Thyroid gland (tissue), 4 donors: ENCODE measurements at regions not wholly inside any gene's neighbourhood (a gene's known extent, or its start where the extent isn't known, plus 50 kb on each side); places are given as distances from the start of the nearest gene placed in this dataset.
"Not testable (repeated sequence)": the region's sequence is repeated elsewhere in the genome, so short reads cannot be mapped to it uniquely, and the experiment has no call there.

ENCODE experiments used
- DNase-seq, 2 donors: peaks; one replicate each; pipeline ENCODE4 v3.0.0-alpha.2; 2019
- H3K27ac ChIP-seq, 3 donors: fragments of 200-600 bp; sonication (generic); 1 replicate in 2 of 3; 2 replicates in 1 of 3; pipeline ENCODE4 v1.5.1; 2016 to 2019; ENCODE audit warnings: mild to moderate bottlenecking in 1 of 3, moderate library complexity in 1 of 3
- H3K27me3 ChIP-seq: fragments of 200-600 bp; sonication (generic); one replicate; pipeline ENCODE4 v1.5.1; 2019
- H3K36me3 ChIP-seq, 2 donors: fragments of 200-600 bp; sonication (generic); one replicate each; pipeline ENCODE4 v1.5.1; 2016 to 2019
- H3K4me1 ChIP-seq, 2 donors: fragments of 200-600 bp; sonication (generic); one replicate each; pipeline ENCODE4 v1.5.1; 2017 to 2019
- H3K4me3 ChIP-seq, 3 donors: fragments of 200-600 bp; sonication (generic); replicated peaks in 1 of 3; 1 replicate in 2 of 3; 2 replicates in 1 of 3; pipeline ENCODE4 v1.5.1; 2016; ENCODE audit warnings: mild to moderate bottlenecking in 1 of 3
- H3K9me3 ChIP-seq: fragments of 200-600 bp; sonication (generic); one replicate; pipeline ENCODE4 v1.5.1; 2017
- POLR2A ChIP-seq, 2 donors: fragments of 450-650 bp; IDR thresholded peaks; one replicate each; pipeline ENCODE4 v1.6.1; 2017; ENCODE audit warnings: antibody characterized with exemption in 2 of 2, mild to moderate bottlenecking in 2 of 2, moderate library complexity in 1 of 2
- WGBS, 2 donors: methylation state at CpG; one replicate each; pipeline ENCODE4 v1.1.5; 2017; 5-methylcytosine and 5-hydroxymethylcytosine counted together
- intact Hi-C: fragments of 100-400 bp; cut with DNase I; formaldehyde crosslinking; loops from one replicate; pipeline ENCODE4 v1.15.1; 2023
- TF ChIP-seq, protein P1 (sequence below), 6 experiments: fragments of 200-600 bp in 3 of 6; fragments of 450-650 bp in 3 of 6; sonication (generic) in 3 of 6; IDR thresholded peaks; one replicate each; pipeline ENCODE4 v1.5.1; 2016 to 2019; ENCODE audit warnings: antibody characterized with exemption in 6 of 6, mild to moderate bottlenecking in 2 of 6, inconsistent platforms in 1 of 6, moderate library complexity in 1 of 6

DNA sequence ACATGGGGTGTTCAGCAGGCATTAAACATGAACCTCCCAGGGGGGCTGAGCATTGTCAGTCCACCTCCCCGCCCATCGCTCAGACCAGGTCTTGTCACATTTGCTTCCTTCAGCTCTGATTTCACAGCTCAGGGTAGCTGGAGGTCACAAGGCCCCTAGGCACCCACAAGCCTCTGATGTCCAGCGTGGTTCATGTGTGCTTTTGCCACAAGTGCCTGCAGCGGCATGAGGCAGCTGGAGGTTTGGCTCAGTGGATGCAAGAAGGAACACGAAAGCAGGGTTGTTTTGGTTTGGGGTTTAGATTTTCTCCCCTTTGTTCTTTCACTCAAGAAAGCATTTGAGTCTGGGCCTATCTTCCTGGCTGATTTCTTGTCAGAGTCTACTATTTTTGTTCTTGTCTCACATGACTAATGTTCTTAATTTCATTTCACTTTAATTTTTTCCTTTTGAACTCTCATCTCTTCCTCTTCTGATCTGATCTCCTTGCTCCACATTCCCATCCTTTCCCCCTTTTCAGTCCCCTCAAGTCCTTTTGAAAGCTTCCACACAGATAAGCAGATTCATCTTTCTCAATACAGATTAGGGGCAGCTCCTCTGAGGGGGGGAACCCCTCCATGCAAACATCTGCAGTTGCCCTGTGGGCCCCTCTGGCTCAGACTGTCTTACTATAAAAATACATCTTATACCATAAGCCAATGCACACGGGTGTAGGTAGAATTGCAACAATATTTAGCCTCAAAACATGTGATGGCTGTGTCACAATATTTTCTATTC lies 68.1 kb upstream of the CEP85L start:
- 76 to 85% methylated on average over 4 to 6 of the region's 6 CpGs for WGBS, 2 donors
- no peak overlapping the region for H3K27ac ChIP-seq
- TF ChIP-seq, protein P1, sequence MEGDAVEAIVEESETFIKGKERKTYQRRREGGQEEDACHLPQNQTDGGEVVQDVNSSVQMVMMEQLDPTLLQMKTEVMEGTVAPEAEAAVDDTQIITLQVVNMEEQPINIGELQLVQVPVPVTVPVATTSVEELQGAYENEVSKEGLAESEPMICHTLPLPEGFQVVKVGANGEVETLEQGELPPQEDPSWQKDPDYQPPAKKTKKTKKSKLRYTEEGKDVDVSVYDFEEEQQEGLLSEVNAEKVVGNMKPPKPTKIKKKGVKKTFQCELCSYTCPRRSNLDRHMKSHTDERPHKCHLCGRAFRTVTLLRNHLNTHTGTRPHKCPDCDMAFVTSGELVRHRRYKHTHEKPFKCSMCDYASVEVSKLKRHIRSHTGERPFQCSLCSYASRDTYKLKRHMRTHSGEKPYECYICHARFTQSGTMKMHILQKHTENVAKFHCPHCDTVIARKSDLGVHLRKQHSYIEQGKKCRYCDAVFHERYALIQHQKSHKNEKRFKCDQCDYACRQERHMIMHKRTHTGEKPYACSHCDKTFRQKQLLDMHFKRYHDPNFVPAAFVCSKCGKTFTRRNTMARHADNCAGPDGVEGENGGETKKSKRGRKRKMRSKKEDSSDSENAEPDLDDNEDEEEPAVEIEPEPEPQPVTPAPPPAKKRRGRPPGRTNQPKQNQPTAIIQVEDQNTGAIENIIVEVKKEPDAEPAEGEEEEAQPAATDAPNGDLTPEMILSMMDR (IDR thresholded peaks at IDR 0.05) = no peak
- no peak for TF ChIP-seq POLR2A (IDR thresholded peaks at IDR 0.05)

DNA sequence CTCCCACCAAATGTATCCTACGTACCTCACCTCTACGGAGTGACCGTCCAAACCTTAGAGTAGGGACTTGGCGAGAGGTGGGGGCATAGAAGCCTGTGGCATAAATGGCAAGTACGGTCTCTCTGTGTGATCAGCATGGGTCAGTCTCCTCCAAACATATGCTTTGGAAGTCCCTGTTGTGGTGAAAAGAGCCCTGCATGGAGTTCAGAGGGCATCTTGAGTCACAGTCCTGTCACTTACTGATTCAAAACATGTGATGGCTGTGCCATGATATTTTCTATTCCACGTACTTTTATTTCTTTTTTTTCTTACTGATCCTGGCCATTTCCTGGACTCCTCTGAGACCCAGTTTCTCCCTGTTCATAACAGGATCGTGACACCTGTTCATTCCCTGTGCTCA lies 67.5 kb upstream of the CEP85L start:
- DNase-seq = no peak
- Histone ChIP-seq H3K27ac (no peak overlapping the region), H3K36me3 (no peaks in the 10 kb centered on the region), H3K9me3 (no peaks in the 10 kb centered on the region), H3K4me3 (no peak overlapping the region), H3K27me3 (no peaks in the 10 kb centered on the region), H3K4me1 (no peaks in the 10 kb centered on the region)
- no peak for TF ChIP-seq POLR2A (IDR thresholded peaks at IDR 0.05)
- TF ChIP-seq, protein P1 (IDR thresholded peaks at IDR 0.05) = no peak
- WGBS, 2 donors = 90 to 91% methylated on average over 7 of the region's 7 CpGs
- intact Hi-C loops = no loop called here

More for the DNA sequence above, 68.1 kb upstream of the CEP85L start:
- DNase-seq = no peak
- intact Hi-C loops = no loop called here
- Histone ChIP-seq H3K4me3 (no peak overlapping the region), H3K9me3 (no peaks in the 10 kb centered on the region), H3K27me3 (no peaks in the 10 kb centered on the region), H3K36me3 (no peaks in the 10 kb centered on the region), H3K4me1 (no peaks in the 10 kb centered on the region)

DNA sequence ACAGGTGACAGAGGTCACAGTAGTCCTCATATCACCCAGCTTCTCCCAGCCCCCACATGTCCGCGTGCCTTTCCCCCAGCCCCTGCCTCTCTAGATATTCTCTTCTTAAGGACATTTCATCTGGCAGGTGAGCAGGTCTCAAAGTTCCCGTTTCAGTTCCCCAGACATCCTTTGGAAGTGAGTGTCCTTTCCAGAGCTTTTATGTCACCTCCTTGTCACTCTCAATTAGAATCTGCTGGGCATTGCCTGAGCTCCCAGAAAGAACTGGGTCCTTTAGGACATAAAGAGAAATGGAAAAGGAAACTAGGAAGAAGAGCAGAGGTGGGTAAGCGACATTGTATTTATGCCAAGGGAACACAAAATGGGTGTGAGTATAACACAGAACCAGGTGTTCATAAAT lies 66.9 kb upstream of the CEP85L start:
- Histone ChIP-seq H3K4me1 (no peaks in the 10 kb centered on the region), H3K9me3 (no peaks in the 10 kb centered on the region), H3K36me3 (no peaks in the 10 kb centered on the region), H3K27me3 (no peaks in the 10 kb centered on the region), H3K27ac (no peak overlapping the region), H3K4me3 (no peak overlapping the region)
- intact Hi-C loops = no loop called here
- no peak for DNase-seq
- no peak for TF ChIP-seq POLR2A (IDR thresholded peaks at IDR 0.05)
- TF ChIP-seq, protein P1 (IDR thresholded peaks at IDR 0.05) = no peak
- WGBS, 2 donors = 88 to 90% methylated on average over 4 of the region's 4 CpGs

DNA sequence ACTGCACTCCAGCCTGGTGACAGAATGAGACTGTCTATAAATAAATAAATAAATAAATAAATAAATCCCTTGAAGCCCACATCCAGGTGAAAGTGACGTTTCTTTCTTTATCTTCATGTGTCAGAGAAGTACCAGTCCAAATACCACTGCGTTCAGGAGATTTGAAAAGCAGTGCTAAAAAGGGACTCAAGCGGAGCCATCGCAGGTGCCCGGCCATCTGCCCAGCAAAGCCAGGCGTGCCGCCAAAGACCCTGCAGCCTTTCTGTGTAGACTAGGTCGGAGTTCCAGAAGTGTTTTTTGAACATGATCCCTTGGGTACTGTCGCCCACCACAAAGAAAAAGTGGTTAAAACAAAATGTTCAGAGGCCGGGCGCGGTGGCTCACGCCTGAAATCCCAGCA lies 65.7 kb upstream of the CEP85L start:
- TF ChIP-seq, protein P1 (IDR thresholded peaks at IDR 0.05) = no peak
- no peak for TF ChIP-seq POLR2A (IDR thresholded peaks at IDR 0.05)
- WGBS, 2 donors = 96% methylated on average over 13 of the region's 13 CpGs
- Histone ChIP-seq H3K4me1 (no peaks in the 10 kb centered on the region), H3K27ac (no peak overlapping the region), H3K4me3 (no peak overlapping the region), H3K36me3 (no peaks in the 10 kb centered on the region), H3K9me3 (no peaks in the 10 kb centered on the region), H3K27me3 (no peaks in the 10 kb centered on the region)
- DNase-seq = no peak
- intact Hi-C loops = no loop called here

DNA sequence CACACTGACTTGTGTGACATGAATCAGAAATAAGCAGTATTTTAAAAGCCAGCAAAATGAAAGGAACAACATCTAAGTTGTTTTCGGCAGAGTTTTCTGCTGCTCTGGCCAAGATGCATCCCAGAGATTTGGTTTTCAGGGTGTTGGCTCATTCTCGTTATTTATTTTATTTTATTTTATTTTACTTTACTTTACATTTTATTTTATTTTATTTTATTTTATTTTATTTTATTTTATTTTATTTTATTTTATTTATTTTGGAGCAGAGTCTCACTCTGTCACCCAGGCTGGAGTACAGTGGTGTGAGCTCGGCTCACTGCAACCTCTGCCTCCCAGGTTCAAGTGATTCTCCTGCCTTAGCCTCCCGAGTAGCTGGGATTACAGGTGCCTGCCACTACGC lies 64.5 kb upstream of the CEP85L start:
- H3K4me1 ChIP-seq, H3K9me3 ChIP-seq, H3K4me3 ChIP-seq, H3K36me3 ChIP-seq, DNase-seq, H3K27ac ChIP-seq, intact Hi-C loops, H3K27me3 ChIP-seq: not testable (repeated sequence)
- 97% methylated on average over 5 of the region's 5 CpGs for WGBS, 2 donors
